K562 (cell line): ENCODE measurements at regions not wholly inside any gene's neighbourhood (a gene's known extent, or its start where the extent isn't known, plus 50 kb on each side); places are given as distances from the start of the nearest gene placed in this dataset.

Experiments used
- ARHGAP35 ChIP-seq: fragments of 450-650 bp; IDR thresholded peaks from 2 replicates; pipeline ENCODE4 v1.6.1; 2018; ENCODE audit not compliant: partially characterized antibody
- POLR2AphosphoS5 ChIP-seq: IDR thresholded peaks from 2 replicates; pipeline ENCODE4 v1.6.1; 2011; ENCODE audit warnings: mild to moderate bottlenecking, low read depth, low read length, moderate library complexity; ENCODE audit not compliant: control insufficient read depth, insufficient read depth
- ZEB2 ChIP-seq: fragments of 450-650 bp; IDR thresholded peaks from 2 replicates; pipeline ENCODE4 v1.6.1; 2016
- TF ChIP-seq, protein P1 (sequence below): fragments of 250-450 bp; sonication (Bioruptor Pico); IDR thresholded peaks from 2 replicates; pipeline ENCODE4 v1.5.1; 2021; ENCODE audit warnings: mild to moderate bottlenecking

DNA sequence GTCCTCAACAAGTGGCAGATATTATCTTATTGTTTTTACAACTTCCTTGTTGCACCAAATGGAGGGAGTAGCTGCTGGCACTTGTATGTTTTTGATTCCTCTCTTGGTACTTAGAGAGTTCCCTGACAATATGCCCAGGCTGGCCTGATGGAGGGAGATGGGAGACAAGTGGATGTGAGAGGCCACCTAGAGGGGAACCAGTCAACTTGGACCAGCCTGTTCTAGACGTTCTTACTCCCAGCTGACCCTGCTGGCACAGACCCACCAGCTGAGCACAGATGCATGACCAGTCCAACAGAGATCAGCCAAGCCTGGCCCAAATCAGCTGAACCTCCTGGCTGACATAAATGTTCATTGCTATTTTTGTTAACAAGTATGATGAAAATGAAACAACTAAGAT is 60.9 kb upstream of the GDNF start:
- TF ChIP-seq, protein P1, sequence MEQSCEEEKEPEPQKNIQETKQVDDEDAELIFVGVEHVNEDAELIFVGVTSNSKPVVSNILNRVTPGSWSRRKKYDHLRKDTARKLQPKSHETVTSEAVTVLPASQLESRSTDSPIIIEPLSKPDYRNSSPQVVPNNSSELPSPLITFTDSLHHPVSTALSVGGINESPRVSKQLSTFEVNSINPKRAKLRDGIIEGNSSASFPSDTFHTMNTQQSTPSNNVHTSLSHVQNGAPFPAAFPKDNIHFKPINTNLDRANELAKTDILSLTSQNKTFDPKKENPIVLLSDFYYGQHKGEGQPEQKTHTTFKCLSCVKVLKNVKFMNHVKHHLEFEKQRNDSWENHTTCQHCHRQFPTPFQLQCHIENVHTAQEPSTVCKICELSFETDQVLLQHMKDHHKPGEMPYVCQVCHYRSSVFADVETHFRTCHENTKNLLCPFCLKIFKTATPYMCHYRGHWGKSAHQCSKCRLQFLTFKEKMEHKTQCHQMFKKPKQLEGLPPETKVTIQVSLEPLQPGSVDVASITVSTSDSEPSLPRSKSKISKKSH (CRISPR knock-in tag), result no peak
- TF ChIP-seq ZEB2 (no peak), ARHGAP35 (no peak), POLR2AphosphoS5 (no peak)
